Prostate gland (tissue), 2 donors: ENCODE measurements at regions not wholly inside any gene's neighbourhood (a gene's known extent, or its start where the extent isn't known, plus 50 kb on each side); places are given as distances from the start of the nearest gene placed in this dataset.

Experiments used
- POLR2A ChIP-seq: fragments of 450-650 bp; IDR thresholded peaks from one replicate; pipeline ENCODE4 v1.6.1; 2016; ENCODE audit warnings: antibody characterized with exemption, mild to moderate bottlenecking
- POLR2AphosphoS5 ChIP-seq: sonication (generic); formaldehyde crosslinking; IDR thresholded peaks from one replicate; pipeline ENCODE4 v1.6.1; 2017; ENCODE audit warnings: antibody characterized with exemption
- TF ChIP-seq, protein P1 (sequence below), 4 experiments: fragments of 200-600 bp in 2 of 4; fragments of 450-650 bp in 2 of 4; sonication (generic) in 2 of 4; IDR thresholded peaks; 1 replicate in 3 of 4; 2 replicates in 1 of 4; pipeline ENCODE4 v1.5.1; 2016 to 2019; ENCODE audit warnings: antibody characterized with exemption in 4 of 4, mild to moderate bottlenecking in 2 of 4, moderate library complexity in 2 of 4

DNA sequence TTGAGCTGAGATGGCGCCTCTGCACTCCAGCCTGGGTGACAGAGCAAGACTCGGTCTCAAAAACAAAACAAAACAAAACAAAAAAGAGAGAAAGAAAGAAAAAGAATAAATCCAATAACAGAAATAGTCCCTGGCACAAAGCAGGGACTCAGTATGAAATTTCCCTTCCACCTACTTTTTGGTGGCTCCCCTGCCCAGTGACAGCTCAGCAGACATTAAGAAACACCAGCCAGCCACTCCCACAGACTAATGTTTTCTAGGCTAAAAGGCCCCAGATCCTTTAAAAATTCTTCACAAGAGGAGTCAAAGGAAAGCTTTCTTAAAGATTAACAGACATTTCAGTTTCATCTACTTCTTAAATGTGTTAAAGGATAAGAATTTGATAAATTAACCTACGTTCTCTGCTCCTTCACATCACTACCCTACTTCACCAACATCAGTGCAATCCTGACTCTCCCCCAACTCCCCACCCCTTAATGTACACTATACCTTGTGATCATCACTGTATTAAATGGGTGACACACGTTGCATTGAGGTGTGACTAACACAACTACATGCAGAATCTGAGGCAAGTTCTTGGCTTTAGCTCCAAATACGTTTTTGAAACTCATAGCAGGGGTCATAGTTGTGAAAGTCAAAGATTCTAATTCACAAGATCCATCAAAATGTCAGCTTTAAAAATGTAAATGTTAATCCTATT is 114.5 kb upstream of the CAV2 start:
- TF ChIP-seq, protein P1, sequence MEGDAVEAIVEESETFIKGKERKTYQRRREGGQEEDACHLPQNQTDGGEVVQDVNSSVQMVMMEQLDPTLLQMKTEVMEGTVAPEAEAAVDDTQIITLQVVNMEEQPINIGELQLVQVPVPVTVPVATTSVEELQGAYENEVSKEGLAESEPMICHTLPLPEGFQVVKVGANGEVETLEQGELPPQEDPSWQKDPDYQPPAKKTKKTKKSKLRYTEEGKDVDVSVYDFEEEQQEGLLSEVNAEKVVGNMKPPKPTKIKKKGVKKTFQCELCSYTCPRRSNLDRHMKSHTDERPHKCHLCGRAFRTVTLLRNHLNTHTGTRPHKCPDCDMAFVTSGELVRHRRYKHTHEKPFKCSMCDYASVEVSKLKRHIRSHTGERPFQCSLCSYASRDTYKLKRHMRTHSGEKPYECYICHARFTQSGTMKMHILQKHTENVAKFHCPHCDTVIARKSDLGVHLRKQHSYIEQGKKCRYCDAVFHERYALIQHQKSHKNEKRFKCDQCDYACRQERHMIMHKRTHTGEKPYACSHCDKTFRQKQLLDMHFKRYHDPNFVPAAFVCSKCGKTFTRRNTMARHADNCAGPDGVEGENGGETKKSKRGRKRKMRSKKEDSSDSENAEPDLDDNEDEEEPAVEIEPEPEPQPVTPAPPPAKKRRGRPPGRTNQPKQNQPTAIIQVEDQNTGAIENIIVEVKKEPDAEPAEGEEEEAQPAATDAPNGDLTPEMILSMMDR (IDR thresholded peaks at IDR 0.05), result no peak
- TF ChIP-seq POLR2AphosphoS5, result no peak
- no peak for TF ChIP-seq POLR2A
